ENCODE measurements at regions not wholly inside any gene's neighbourhood (a gene's known extent, or its start where the extent isn't known, plus 50 kb on each side); places are given as distances from the start of the nearest gene placed in this dataset.

DNA sequence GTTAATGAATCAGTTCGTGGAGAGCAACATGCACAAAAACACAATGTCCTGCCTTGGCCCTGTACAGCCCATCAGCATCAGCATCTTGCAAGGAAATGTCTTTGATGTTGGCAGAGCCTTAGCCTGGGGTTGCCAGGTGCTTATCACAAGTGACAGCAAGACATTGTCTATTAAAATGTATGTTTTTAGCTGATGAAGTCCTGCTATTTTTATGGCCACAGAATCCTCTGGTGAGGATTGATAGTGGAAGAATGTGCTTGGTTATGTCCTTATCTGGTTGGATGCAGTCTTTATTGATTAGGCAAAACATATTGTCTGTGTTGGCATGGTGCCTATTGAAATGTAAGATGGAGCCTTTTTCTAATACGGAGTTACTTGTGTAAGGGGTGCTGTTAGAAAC, 1427.0 kb upstream of the MIR17HG start:
- TF ChIP-seq GATA2 (IDR thresholded peaks at IDR 0.05; ENCODE audit: low read depth, low read length) (no peak), GATA3 (IDR thresholded peaks at IDR 0.05; ENCODE audit: low read depth, low read length) (no peak)

All from SH-SY5Y (cell line).